ENCODE measurements at regions not wholly inside any gene's neighbourhood (a gene's known extent, or its start where the extent isn't known, plus 50 kb on each side); places are given as distances from the start of the nearest gene placed in this dataset.
"Not testable (repeated sequence)": the region's sequence is repeated elsewhere in the genome, so short reads cannot be mapped to it uniquely, and the experiment has no call there.

- in situ Hi-C loops (cut with MboI); H4K20me1 ChIP-seq (ENCODE audit: control insufficient read depth, insufficient read depth); H2AFZ ChIP-seq (ENCODE audit: control insufficient read depth, low read depth, low read length); ATAC-seq; BruUV-seq (replicated peaks); H3K36me3 ChIP-seq (ENCODE audit: control insufficient read depth in 2 of 2, insufficient read depth in 2 of 2, low read length in 1 of 2); DNase-seq (ENCODE audit: low read depth, low spot score); H3K27me3 ChIP-seq (replicated peaks in 1 of 2; ENCODE audit: control insufficient read depth in 2 of 2, insufficient read depth in 2 of 2, low read length in 1 of 2); H3K4me2 ChIP-seq (ENCODE audit: control insufficient read depth, insufficient read depth); CTCF ChIA-PET; POLR2A ChIA-PET; H3K9ac ChIP-seq (ENCODE audit: control insufficient read depth, insufficient read depth, low read length); H3K79me2 ChIP-seq (ENCODE audit: control insufficient read depth, insufficient read depth, low read length); FAIRE-seq; RAD21 ChIA-PET (ENCODE audit: unreplicated experiment); intact Hi-C loops (cut with micrococcal nuclease; ENCODE audit: unreplicated experiment); H3K27ac ChIP-seq (ENCODE audit: control insufficient read depth, insufficient read depth); H3K9me3 ChIP-seq (replicated peaks; ENCODE audit: control insufficient read depth, insufficient read depth, low read length); H3K4me3 ChIP-seq; H3K4me1 ChIP-seq (ENCODE audit: control insufficient read depth, insufficient read depth, low read length); SMC1A ChIA-PET (ENCODE audit: uncharacterized antibody, unreplicated experiment): not testable (repeated sequence)
- 9% methylated on average over 5 of the region's 5 CpGs for WGBS (ENCODE audit: insufficient coverage, insufficient replicate concordance, low lambda C conversion rate, missing lambda C conversion rate)
Observed at GRCh38 chr17:16854636-16855035, 117.3 kb downstream of the TNFRSF13B start.

GRCh38 chr17:16853661-16854320 is 118.1 kb downstream of the TNFRSF13B start:
- intact Hi-C loops (cut with micrococcal nuclease; ENCODE audit: unreplicated experiment) = no loop called here
- BruUV-seq (replicated peaks) = no TSS peak
- Histone ChIP-seq H3K4me1 (ENCODE audit: control insufficient read depth, insufficient read depth, low read length) (no peaks in the 10 kb centered on the region), H3K36me3 (ENCODE audit: control insufficient read depth in 2 of 2, insufficient read depth in 2 of 2, low read length in 1 of 2) (no peaks in the 10 kb centered on the region), H4K20me1 (ENCODE audit: control insufficient read depth, insufficient read depth) (no peaks in the 10 kb centered on the region), H3K4me2 (ENCODE audit: control insufficient read depth, insufficient read depth) (no peak overlapping the region), H3K27me3 (replicated peaks in 1 of 2; ENCODE audit: control insufficient read depth in 2 of 2, insufficient read depth in 2 of 2, low read length in 1 of 2) (no peaks in the 10 kb centered on the region), H3K9me3 (replicated peaks; ENCODE audit: control insufficient read depth, insufficient read depth, low read length) (no peaks in the 10 kb centered on the region), H3K79me2 (ENCODE audit: control insufficient read depth, insufficient read depth, low read length) (no peaks in the 10 kb centered on the region), H3K27ac (ENCODE audit: control insufficient read depth, insufficient read depth) (no peak overlapping the region), H2AFZ (ENCODE audit: control insufficient read depth, low read depth, low read length) (no peak overlapping the region), H3K9ac (ENCODE audit: control insufficient read depth, insufficient read depth, low read length) (no peak overlapping the region), H3K4me3 (no peak overlapping the region)
- ChIA-PET CTCF (no interaction called here), RAD21 (ENCODE audit: unreplicated experiment) (no interaction called here), SMC1A (ENCODE audit: uncharacterized antibody, unreplicated experiment) (no interaction called here), POLR2A (no interaction called here)
- in situ Hi-C loops (cut with MboI) = no loop called here
- DNase-seq (ENCODE audit: low read depth, low spot score) = no peak
- FAIRE-seq = no peak
- 45% methylated on average over 26 of the region's 30 CpGs for WGBS (ENCODE audit: insufficient coverage, insufficient replicate concordance, low lambda C conversion rate, missing lambda C conversion rate)
- no peak for ATAC-seq
- no peak for TF ChIP-seq SREBF1 (IDR thresholded peaks at IDR 0.05; ENCODE audit: low read length)
- no peak for TF ChIP-seq POLR2AphosphoS5 (IDR thresholded peaks at IDR 0.05; ENCODE audit: low read length)

GRCh38 chr17:16849861-16850260 is 122.1 kb downstream of the TNFRSF13B start:
- H3K4me2 ChIP-seq (ENCODE audit: control insufficient read depth, insufficient read depth); H4K20me1 ChIP-seq (ENCODE audit: control insufficient read depth, insufficient read depth); H3K4me3 ChIP-seq; ATAC-seq; H3K4me1 ChIP-seq (ENCODE audit: control insufficient read depth, insufficient read depth, low read length); H3K36me3 ChIP-seq (ENCODE audit: control insufficient read depth in 2 of 2, insufficient read depth in 2 of 2, low read length in 1 of 2); POLR2A ChIA-PET; H3K79me2 ChIP-seq (ENCODE audit: control insufficient read depth, insufficient read depth, low read length); H3K27me3 ChIP-seq (replicated peaks in 1 of 2; ENCODE audit: control insufficient read depth in 2 of 2, insufficient read depth in 2 of 2, low read length in 1 of 2); RAD21 ChIA-PET (ENCODE audit: unreplicated experiment); in situ Hi-C loops (cut with MboI); DNase-seq (ENCODE audit: low read depth, low spot score); H2AFZ ChIP-seq (ENCODE audit: control insufficient read depth, low read depth, low read length); SMC1A ChIA-PET (ENCODE audit: uncharacterized antibody, unreplicated experiment); CTCF ChIA-PET; BruUV-seq (replicated peaks); H3K9ac ChIP-seq (ENCODE audit: control insufficient read depth, insufficient read depth, low read length); H3K9me3 ChIP-seq (replicated peaks; ENCODE audit: control insufficient read depth, insufficient read depth, low read length); intact Hi-C loops (cut with micrococcal nuclease; ENCODE audit: unreplicated experiment); FAIRE-seq; H3K27ac ChIP-seq (ENCODE audit: control insufficient read depth, insufficient read depth): not testable (repeated sequence)
- WGBS (ENCODE audit: insufficient coverage, insufficient replicate concordance, low lambda C conversion rate, missing lambda C conversion rate) = 32% methylated on average over 5 of the region's 7 CpGs

GRCh38 chr17:16848997-16849396 is 122.9 kb downstream of the TNFRSF13B start:
- H3K4me1 ChIP-seq (ENCODE audit: control insufficient read depth, insufficient read depth, low read length); H3K9ac ChIP-seq (ENCODE audit: control insufficient read depth, insufficient read depth, low read length); BruUV-seq (replicated peaks); H3K4me2 ChIP-seq (ENCODE audit: control insufficient read depth, insufficient read depth); H3K9me3 ChIP-seq (replicated peaks; ENCODE audit: control insufficient read depth, insufficient read depth, low read length); H3K27me3 ChIP-seq (replicated peaks in 1 of 2; ENCODE audit: control insufficient read depth in 2 of 2, insufficient read depth in 2 of 2, low read length in 1 of 2); POLR2A ChIA-PET; ATAC-seq; intact Hi-C loops (cut with micrococcal nuclease; ENCODE audit: unreplicated experiment); H3K36me3 ChIP-seq (ENCODE audit: control insufficient read depth in 2 of 2, insufficient read depth in 2 of 2, low read length in 1 of 2); H3K27ac ChIP-seq (ENCODE audit: control insufficient read depth, insufficient read depth); RAD21 ChIA-PET (ENCODE audit: unreplicated experiment); CTCF ChIA-PET; FAIRE-seq; H3K4me3 ChIP-seq; in situ Hi-C loops (cut with MboI); SMC1A ChIA-PET (ENCODE audit: uncharacterized antibody, unreplicated experiment); H4K20me1 ChIP-seq (ENCODE audit: control insufficient read depth, insufficient read depth); H3K79me2 ChIP-seq (ENCODE audit: control insufficient read depth, insufficient read depth, low read length); H2AFZ ChIP-seq (ENCODE audit: control insufficient read depth, low read depth, low read length); DNase-seq (ENCODE audit: low read depth, low spot score): not testable (repeated sequence)
- WGBS (ENCODE audit: insufficient coverage, insufficient replicate concordance, low lambda C conversion rate, missing lambda C conversion rate) = 0% methylated on average over 2 of the region's 14 CpGs

Measured in GM12878 (cell line).